Stimulated activated CD4-positive, alpha-beta T cell treated with anti-CD3 and anti-CD28 coated beads, Interleukin-12 subunit alpha, Interleukin-12 subunit beta, amount 100 ng/mL, for 24 hours (primary cell): ENCODE measurements at regions not wholly inside any gene's neighbourhood (a gene's known extent, or its start where the extent isn't known, plus 50 kb on each side); places are given as distances from the start of the nearest gene placed in this dataset.

Source experiments
- DNase-seq, 2 experiments: peaks; one replicate each; pipeline ENCODE4 v3.0.0-alpha.2; 2020; ENCODE audit warnings: low read depth in 2 of 2

DNA sequence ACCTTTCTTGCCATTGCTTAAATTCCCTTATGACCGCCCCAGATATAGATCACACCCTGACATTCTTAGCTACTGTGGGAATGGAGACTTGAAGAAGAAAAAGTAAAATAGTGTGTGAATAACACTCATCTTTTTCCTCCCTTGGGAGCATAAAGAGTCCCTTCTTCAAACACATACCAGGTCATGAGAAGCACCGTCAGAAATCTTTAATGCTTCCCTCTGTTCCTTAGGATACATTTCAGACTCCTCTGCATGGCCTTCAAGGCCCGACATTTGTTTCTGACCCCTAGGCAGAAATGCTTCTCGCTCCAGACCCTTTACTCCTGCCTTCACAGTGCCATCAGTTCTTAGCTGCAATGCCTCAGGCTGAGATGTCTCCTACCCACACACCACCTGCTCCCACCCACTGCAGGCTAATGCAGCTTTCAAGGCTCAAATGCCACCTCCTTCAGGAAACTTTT, 143.8 kb upstream of the IL12A start:
- no peak for DNase-seq

DNA sequence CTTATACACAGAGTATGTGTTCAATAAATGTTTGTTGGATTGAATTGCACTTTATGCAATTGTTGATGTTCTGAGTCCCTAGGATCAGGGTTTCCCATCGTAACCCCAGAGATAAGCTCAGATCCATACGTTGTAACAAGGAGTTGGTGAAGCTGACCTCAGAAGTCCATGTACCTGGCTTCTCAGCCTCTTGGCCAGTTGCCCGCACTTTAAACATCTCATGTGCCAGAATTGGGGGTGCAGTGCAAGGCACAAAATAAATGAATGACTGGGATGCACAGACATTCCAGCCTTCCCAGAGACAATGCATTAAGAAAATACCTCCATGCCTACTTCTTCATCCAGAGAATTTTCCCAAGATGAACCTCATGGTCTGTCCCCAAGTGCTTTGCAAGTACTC, 142.9 kb upstream of the IL12A start:
- no peak for DNase-seq

DNA sequence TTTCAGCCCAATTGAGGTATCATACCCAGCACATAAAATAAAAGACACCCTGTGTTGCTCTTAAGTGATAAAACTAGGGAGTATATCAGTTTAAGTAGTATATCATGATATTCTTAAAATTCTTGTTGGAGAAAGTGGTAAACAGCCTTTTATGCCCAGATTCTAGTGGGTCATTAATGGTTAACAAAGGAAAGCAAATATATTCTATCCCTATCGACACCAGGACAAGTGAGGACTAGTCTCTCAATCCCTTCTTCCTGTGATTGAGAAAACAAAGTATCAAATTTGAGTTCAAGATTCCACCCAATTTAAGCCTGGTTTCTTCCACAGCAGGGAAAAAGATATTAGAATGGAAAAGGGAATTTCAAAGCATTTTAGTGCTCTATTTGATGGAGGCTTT, 142.4 kb upstream of the IL12A start:
- DNase-seq: no peak

DNA sequence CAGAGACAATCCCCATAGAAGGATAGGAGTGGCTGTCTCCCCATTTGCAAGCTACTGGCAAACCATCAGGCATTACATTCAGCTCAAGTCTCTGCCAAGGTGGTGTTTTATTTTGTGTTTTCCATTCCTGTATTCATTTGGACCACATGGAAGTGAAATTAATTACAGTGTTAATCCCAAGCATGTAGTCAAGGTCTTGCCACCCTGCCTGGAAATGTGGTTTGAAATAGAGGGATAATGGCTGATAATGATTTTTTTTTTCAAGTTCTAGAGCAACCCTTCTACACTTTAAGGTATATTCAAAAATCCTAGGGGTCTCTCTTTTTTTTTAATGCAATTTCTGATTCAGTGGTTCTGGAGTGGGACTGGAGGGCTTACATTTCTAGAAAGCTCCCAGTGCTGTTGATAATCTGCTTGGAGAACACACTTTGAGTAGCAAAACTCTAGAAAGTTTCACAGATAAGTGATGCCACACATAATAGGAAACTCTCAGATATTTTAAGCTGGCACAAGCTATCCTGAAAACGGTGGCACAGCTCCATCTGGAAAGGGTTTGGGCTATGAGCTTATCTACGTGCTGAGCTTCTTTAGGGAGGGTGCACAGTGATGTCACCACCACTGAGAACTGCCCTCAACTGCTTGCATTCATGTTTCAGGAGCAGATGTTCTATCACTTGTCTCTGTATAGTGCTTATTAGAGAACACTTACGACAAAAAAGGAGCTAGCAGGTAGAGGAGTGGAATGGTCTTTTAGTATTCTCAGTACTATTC, 140.1 kb upstream of the IL12A start:
- no peak for DNase-seq

DNA sequence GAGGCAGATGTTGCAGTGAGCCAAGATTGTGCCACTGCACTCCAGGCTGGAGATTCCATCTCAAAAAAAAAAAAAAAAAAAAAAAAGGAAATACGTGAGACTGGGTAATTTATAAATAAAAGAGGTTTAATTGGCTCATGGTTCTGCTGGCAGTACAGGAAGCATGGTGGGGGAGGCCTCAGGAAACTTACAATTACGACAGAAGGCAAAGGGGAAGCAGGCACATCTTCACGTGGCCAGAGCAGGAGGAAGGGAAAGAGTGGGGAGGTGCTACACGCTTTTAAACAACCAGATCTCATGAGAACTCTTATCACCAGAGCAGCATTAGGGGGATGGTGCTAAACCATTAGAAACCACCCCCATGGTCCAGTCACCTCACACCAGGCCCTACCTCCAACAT, 138.2 kb upstream of the IL12A start:
- DNase-seq: no peak

DNA sequence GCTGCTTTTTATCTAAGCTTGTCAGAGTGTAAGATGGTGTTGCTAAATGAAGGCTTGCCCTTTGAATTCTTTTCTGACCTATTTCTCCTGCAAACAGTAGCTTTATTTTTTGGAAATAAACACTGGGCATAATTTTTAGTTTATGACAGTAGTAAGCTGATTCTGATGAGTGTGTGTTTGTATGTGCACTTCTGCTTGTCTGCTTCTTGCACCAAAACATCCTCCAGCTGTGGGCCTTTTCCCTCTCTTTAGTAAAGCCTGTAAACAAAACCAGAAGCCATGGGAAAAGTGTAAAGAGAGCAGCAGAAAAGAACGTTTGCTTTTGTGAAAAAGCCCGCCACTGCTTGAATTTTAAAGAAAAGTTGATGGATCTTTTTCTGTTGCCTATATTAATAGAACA, 136.4 kb upstream of the IL12A start:
- DNase-seq: no peak

DNA sequence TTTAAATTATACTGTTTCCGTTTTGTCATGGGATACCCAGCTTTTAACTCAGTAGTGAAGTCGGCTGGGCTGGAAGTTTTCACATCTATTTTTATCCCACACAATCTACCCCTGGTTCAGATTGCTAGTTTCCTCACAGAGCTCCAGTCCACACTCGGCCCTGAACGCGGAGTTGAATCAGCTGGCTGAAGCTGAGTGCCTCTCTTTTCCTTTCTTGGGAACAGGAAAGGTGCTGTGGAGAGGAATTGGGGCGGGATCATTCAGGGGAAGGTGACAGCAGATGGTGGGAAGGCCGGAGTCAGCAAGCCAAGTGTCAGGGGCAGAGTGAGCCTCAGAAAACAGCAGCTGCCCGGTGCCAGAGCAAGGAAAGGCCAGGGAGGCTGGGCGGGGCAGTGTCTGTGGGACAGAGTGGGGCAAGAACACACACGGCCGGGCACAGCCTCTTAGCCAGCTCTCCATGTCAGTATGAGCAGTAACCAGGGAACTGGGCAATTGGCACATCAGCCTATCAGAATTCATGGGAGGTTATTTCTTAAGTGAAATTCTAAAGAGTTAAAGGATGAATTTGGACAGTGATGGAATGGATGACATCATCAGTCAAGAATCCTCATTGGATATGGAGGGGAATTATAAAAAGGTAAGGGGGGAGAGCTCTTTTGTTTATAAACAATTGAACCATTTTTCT, 135.7 kb upstream of the IL12A start:
- DNase-seq: no peak

DNA sequence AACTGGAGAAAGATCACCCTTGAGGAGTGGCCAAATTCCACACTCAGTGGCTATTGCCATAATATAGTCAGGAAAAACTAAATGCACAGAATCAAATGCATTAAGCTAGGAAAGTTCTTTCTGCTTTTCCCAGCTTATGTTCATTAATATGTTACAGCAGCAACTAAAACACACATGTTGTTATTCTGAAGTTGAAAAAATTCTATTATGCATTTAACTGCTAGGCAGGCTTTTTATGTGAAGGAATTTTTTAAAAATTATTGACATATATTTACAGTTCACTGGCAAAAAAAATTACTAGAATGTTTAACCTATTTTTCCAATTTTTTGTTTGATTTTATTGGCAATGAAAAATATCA, 135.2 kb upstream of the IL12A start:
- DNase-seq: no peak

DNA sequence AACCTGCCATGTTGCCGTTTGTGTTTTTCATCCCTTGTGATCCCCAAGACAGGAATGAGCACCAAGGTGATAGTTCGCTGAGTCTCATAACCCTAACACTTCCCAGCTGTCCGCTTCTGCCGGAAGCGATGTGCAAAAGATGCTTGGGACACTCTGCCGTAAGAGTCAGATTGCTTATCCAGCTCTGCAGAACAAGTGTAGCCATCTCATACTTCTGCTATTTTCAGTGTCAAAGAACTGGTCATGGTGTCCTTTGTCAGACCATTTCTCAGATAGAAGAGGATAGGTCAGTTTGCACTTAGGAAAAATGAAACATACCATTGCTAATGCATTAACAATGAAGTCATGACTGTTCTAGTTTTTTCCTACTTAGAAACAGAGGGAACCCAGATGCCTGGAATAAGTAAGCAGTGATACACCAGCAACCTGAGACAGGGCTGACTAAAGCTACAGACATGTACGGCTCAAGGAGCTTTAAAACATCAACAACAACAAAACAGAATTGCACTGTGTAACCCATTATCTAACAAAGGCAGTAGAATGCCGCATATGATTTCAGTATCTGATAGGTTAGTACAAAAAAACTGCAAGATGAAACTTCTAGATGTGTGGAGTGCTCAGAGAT, 134.0 kb upstream of the IL12A start:
- DNase-seq: no peak

DNA sequence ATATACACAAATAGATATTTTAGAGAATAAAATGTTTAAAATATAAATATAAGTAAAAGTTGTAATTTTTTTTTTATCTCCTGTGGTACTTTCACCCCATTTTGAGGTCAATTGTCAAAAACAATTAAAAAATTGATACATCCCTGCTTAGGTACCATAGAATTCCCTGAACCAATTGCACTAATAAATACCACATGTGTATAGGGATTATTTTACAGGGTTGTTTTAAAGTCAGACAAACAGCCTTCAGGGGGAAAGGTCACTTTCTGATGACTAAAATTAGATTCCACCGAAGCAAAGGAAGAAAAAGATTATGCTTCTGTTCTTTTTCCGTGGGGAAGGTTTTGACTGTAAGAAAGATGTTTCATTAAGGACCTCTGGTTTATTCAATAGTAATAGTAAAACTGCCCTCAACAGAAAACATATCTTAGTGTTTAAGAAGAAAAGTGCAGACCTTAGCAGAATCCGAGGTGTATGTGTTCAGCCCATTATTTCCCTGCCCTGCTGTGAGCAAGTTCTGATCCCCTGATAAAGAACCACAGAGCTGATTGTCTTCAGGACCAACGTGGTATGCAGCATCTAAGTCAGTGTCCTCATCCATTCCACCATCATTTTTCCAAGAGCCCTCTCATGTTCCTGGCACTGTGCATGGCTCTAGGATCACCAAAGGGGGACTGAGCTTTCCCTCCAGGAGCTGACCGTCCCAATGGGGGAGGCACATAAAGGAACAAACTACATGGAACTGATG, 132.9 kb upstream of the IL12A start:
- no peak for DNase-seq

DNA sequence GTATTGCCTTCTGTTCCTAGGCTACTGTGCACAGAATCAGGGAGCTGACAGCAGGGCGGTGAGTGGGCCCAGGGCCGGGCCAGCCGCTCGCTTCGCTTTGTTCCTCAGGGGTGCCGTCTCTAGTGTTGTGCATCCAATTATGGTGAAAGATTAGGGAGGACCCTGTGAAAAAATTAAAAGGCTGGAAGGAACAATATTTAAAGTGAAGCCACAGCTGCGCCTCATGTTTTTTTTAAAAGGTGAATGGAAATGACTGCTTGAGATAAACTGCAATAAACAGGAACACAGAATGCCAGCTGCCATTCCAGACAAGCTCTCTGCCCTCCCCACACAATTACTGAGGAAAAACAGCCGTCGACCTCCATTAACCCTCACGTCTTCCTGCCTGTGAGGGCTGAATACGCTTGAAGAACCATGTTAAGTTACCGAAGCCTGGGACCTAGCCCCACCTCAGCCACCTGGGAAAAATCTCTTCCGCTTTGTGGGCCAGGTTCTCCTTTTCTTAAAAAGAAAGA, 132.0 kb upstream of the IL12A start:
- DNase-seq: no peak

DNA sequence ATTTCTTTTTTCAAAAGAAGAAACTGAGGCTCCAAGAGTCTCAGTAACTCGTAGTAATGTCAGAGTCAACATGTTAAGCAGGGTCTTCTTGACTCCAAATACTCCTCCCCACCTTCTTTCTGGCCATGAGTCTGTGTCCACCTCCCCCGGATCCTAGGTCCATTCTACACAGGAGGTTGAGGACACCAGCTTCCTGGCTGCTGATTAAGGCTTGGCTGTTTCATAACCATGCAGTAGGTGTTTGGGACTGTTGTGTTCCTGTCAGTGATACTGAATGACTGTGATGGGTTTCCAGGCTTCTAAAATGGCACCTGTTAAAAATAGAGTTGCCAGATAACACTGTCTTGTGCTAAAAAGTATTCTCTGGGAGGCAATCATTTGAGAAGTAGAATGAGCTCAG, 130.8 kb upstream of the IL12A start:
- no peak for DNase-seq

DNA sequence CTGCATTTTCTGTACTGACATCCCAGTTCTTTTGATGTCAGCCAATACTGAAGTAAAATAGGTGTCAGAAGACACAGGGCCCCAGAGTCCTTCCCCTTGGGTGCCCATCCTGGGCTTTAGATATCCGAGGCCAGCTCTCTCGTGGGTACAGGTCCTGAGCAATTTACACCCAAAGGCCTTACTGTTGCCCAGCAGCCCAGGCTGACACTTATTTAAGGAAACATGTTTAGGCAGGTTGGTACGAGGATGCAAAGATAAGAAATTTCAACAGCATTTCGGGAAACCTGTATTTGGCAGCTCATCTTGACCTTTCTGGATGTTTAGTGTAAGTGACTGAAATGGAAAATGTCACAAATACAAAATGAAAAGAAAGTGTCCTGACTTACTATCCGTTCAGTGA, 130.0 kb upstream of the IL12A start:
- DNase-seq: no peak

DNA sequence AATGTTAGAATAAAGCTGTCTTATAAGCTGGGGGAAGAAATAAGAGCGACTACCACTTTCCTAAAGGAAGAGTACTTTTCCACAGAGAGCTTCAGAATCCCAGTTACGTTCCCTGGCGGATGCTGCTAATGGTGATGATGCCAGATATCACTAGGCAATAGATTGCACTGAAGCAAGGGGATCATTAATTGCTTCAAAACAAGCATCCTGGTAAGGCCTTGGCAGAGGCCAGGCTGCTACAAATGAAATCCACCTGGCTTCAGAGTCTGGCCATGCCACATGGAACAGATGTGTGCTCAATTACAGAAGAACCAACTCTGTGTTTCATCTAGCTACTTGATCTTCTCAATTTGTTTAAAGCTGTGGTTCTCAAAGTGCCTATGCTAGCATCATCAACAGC, 129.2 kb upstream of the IL12A start:
- no peak for DNase-seq

DNA sequence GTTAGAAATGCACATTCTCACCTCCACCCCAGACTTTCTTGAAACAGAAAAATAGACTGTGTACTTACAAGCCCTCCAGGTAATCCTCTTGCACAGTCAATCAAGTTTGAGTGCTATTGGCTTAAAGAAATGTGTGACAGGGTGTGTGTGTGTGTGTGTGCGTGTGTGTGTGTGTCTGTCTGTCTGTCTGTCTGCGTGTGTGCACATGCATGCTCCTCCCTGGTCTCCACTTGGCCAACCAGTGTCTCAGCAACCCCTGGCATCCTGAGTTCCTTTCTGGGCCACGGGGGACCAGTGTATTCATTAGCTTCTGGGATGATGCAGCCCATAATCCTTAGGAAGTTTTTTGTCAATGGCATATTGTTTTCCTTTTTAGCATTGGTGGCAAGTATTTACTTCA, 128.8 kb upstream of the IL12A start:
- DNase-seq: no peak

DNA sequence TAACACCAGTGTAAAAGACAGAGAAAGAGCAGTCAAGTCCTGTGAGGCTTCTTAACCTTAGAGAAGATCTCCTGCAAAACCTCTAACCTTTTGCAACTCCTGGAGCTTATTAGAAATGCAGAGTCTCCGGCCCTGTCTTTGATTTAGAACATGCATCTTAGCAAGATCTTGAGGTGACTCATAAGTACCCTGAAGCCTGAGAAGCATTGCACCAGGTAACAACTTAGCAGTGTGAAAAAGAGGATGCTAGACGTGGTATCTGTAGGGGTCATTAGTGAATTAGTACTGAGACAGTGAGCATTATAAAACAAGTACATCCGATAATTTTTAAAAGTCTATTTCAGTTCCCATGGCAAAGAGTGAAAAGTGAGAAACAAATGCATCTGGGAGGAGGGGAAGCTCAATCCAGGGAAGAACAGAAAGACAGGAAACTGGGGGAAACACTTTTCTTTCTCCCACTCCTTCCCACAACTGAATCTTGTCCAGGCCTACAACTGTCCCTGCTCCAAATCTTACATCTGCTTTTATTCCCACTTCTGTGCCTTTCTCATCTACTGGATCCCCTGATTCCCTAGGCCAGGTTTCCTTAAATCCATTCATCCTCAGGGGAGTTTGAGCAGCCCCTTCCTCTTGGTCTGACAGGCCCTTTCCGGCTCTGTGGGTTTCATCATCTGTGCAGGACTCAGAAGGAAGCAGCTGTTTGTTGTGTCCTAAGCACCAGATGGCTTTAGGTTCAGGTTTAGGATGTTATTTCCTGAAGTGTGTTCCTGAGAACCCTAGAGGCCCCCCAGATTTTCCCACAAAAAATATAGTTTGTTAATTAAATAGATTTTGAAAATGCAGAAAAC, 128.1 kb upstream of the IL12A start:
- DNase-seq: no peak

DNA sequence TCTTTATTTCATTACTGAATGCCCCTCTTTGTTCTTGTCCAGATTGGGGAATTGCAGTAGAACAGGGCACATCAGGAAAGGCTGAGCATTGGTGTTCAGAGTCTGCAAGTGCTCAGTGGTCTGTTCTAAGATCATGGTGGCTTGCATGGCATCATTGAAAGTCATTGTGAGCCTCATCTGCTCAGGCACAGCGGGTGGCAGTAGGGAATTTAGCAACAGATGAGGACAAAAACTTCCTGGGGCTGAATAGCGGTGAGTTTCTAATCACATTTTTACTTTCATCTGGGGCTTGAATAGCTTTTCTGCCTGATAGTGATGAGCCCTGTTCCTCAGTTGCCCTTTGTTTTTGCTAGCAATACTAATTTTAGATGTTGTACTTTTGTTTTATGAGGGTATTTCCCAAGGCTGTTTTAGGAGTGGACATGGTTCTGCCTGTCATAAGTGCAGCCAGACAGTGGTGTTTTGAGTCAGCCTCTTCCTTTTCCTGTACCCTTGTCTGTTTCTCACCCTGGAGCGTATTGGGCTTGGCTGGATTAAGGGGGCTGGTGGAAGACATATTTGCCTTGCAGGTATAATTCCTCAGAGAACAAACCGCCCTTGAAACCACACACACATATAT, 127.2 kb upstream of the IL12A start:
- DNase-seq: no peak

DNA sequence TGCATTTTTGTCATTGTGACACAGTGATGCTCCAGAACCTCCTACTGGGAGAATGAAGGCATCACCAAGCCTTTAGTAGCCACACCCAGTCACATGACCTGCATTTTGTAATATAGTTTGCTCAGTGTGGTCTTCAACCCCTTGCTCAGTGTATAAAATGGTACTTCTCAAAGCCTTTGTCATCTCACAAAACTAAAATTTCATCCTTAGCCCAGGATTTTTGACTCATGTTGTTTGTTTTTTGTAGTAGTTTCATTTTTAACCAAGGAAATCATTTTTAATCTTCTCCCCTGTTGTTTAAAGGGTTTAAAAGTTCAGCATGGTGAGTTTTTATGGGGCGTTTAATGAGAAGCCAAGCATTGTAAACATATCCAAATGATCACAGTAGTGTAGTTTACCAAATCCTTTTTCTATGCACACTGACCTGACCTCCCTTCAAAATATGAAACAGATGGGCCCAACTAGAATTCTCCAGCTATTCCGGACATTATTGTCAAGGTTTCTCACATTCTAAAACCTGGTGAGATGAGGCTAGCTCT, 123.5 kb upstream of the IL12A start:
- DNase-seq: no peak

DNA sequence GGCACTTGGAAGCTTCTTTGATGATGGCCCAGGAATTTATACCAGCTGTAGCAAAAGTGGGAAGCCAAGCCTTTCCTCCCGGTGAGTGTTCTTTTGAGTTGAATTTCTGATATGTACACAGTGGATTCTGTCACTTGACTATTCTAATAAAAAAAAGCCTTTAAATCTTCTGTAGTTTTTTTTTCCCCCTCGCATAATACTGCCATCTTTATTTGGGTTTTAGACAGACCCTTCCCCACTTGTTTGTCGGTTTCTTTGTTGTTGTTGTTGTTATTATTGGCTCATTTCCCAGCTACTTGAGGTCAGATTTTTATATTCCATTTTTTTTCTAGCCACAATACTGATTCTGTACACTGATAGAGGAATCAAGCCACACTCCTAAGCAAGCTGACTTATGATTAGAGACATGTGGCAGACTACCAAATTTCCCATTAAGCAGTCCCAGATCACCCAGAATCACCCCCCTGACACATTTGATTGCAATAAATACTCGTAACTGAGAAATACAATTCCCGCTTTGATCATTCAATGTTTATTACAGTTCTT, 122.4 kb upstream of the IL12A start:
- no peak for DNase-seq

DNA sequence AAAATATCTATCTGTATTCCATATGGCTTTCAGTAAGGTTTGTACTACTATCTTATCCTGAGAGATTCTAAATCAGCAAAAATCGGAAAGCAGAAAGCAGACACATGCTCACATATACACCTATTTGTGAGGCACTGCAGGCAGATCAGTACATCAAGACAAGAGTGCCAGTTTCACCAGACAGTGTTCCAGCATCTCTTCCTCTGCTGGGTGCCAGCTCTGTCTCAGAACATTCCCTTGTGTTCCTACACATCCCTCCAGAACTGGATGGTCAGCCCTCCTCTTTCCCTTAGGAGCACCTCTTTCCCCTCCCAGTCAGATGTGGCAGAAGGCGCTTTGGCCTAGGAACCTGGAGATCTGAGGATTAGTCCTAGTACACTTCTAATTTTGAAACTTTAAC, 121.3 kb upstream of the IL12A start:
- DNase-seq: no peak
